GM12864 (cell line): ENCODE measurements at regions not wholly inside any gene's neighbourhood (a gene's known extent, or its start where the extent isn't known, plus 50 kb on each side); places are given as distances from the start of the nearest gene placed in this dataset.

Experiments
- DNase-seq: peaks from one replicate; pipeline ENCODE4 v3.0.0-alpha.2; 2011; ENCODE audit warnings: low read depth
- H3K4me3 ChIP-seq: 2 replicates; pipeline ENCODE4 v1.5.1; 2011; ENCODE audit warnings: mild to moderate bottlenecking, low read depth, low read length, control low read depth
- TF ChIP-seq, protein P1 (sequence below): IDR thresholded peaks from 2 replicates; pipeline ENCODE4 v1.5.1; 2011; ENCODE audit warnings: low read depth, mild to moderate bottlenecking, moderate library complexity, low read length, control low read depth, inconsistent platforms; ENCODE audit errors: missing control alignments

DNA sequence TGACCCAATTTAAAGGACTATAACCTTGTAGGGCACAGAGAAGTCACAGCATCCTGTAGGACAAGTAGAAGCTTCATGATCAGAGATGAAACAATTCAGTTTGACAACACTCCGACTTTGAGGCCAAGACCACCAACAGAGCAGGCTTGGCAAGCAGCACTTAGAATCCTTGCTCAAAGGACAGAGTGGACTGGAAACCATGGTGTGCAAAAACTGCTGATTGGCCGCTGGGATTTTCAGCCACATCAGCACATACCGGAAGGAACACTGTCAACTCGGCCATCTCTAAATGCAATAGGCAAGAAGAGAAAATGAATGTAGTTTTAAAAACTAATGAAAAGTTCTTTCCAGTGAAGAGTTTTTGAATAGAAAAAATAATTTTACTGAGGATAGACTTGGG, 92.0 kb upstream of the PRMT6 start:
- DNase-seq: no peak
- TF ChIP-seq, protein P1, sequence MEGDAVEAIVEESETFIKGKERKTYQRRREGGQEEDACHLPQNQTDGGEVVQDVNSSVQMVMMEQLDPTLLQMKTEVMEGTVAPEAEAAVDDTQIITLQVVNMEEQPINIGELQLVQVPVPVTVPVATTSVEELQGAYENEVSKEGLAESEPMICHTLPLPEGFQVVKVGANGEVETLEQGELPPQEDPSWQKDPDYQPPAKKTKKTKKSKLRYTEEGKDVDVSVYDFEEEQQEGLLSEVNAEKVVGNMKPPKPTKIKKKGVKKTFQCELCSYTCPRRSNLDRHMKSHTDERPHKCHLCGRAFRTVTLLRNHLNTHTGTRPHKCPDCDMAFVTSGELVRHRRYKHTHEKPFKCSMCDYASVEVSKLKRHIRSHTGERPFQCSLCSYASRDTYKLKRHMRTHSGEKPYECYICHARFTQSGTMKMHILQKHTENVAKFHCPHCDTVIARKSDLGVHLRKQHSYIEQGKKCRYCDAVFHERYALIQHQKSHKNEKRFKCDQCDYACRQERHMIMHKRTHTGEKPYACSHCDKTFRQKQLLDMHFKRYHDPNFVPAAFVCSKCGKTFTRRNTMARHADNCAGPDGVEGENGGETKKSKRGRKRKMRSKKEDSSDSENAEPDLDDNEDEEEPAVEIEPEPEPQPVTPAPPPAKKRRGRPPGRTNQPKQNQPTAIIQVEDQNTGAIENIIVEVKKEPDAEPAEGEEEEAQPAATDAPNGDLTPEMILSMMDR: no peak
- H3K4me3 ChIP-seq: no peak overlapping the region

DNA sequence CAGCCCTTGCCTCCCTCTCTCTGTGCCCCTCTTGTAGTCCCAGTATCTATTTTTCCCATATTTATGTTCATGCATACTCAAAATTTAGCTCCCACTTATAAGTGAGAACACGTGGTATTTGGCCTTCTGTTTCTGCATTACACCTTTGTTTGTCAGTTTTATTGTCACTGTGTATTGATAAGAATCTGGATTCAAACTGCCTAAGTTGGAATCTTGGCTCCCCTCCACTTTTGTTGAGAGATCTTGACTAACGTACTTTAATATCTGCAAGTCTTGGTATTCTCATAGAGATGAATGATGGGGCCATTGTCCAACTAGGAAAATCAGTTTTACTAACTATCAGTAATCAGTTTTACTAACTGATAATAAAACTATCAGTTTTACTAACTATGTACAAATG, 87.8 kb upstream of the PRMT6 start:
- H3K4me3 ChIP-seq: no peak overlapping the region
- TF ChIP-seq, protein P1: no peak
- DNase-seq: no peak

DNA sequence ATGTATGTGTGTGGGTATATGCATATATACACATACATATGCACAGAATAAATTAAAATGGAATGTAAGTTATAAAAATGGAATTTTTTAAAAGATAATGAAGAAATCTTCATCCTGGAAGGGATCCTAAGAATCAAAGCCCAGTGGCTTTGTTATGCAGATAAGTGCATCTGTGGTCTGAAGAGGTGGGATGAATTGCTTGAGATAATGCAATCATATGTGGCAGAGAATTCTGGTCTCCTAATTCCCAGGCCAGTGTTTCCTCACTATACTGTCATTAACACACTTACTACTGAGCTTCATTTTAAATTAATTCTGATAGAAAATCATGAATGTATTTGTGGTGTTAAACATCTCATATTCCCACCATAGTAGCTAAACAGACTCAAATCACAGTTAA, 86.7 kb upstream of the PRMT6 start:
- H3K4me3 ChIP-seq: no peak overlapping the region
- no peak for DNase-seq
- TF ChIP-seq, protein P1: no peak

DNA sequence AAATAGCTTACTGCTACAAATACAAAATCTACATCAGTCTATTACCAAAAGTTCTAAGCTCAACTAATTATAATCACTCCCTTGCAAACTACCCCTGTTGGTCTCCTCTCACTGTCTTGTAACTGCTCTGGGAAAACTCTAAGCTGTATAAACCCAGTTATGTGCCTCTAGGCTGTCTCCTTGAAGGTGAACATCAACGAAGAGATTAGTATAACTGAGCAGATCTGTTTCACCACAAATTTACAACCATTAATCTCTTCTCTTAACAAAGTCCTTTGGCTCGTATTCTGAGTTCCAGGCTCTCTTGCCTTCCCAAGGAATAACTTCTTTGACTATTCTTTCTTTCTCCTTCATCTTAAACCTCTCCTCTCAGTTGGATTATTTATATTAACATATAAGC, 84.4 kb upstream of the PRMT6 start:
- TF ChIP-seq, protein P1: no peak
- no peak overlapping the region for H3K4me3 ChIP-seq
- DNase-seq: no peak

DNA sequence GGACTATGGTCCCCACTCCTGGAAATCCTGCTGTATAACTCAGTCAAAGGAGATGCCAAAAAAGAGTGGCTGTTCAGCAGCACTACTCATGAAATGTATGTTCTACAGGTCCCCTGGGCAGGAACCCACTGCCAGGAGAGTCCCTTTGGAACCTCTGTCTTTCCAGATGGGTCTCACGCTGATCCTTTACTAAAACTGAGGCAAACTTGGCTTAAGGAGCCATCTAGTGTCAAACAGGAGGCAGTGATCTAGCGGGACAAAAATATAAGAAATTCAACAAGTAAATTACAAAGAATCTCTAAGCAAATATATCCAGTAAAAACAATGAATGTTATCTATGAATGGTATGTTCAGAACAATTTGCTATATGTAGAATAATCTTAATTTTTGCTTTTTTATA, 80.5 kb upstream of the PRMT6 start:
- TF ChIP-seq, protein P1: peak; percentile 11
- H3K4me3 ChIP-seq: no peak overlapping the region
- no peak for DNase-seq

DNA sequence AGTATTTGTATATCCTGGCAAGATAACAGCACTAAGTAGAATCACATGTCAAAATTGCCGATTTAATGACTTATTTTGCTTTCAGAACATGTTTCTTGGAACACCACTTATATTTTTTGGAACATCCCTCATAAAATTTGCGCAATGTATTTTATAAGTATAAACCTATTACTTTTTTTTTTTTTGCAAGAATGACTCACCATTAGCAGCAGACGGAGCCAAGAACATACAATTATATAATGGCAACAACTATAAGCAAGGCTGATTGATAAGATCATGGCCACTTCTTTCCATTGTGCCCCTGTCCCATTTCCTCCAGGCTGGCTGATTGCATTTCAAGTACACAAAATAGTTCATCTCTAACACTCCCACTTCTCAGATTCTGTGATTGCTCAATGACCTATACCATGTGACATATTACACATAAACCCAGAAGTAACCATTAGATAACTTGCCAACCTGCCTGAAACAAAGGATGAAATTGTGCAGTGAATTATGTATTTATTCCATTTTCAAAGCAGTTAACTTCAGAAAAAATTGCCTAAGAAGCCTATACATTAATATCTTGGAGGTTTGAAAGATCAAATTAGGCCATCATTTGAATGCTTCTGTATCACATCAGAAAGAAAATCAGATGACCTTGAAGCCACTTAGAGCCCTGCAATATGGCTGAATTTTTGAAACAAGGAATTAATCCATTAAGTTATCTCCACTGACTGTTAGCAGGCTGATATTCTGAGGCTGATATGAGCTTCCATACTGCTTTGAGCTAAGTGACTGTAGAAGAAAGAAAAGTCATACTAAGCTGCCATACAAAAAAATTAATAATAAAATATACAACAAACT, 77.8 kb upstream of the PRMT6 start:
- no peak overlapping the region for H3K4me3 ChIP-seq
- no peak for DNase-seq
- TF ChIP-seq, protein P1: no peak

DNA sequence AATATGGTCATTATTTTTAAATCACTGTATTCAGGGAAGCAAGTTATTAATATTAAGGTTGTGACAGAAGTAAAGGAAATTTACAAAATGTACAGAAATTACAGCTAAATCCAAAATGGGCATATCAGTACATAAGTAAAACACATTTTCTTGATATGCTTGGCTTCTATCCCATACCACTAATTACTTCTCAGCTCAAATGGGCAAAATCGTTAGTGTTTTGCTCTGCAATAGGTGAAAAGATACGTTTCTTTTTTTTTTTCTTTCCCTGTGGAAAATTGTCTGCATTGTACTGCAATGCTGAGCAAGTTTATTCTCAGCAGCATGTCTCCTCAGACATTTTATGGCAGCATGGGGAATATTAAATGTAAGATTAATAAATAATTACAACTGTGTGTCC, 77.1 kb upstream of the PRMT6 start:
- DNase-seq: no peak
- TF ChIP-seq, protein P1: no peak
- no peak overlapping the region for H3K4me3 ChIP-seq
